ENCODE measurements at regions not wholly inside any gene's neighbourhood (a gene's known extent, or its start where the extent isn't known, plus 50 kb on each side); places are given as distances from the start of the nearest gene placed in this dataset.

DNA sequence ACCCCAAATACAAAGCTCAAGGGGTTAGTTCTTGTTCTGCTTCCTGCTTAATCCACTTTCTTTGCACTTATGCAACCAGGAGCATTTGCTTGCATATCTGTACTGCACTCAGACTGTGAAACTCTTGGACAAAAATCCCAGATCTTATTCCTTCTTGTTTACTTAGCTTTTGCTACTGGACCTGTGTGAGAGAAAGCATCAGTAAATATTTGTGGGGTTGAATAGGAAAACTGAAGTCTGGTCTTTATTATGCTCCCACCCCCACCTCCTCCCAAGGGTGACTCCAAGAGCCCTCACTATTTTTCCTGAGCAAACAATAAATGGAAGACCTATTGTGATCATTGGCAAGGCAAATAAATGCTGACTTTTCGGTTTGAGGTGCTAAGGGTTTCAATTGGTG, 57.1 kb upstream of the VSTM2A start:
- TF ChIP-seq, protein P1, sequence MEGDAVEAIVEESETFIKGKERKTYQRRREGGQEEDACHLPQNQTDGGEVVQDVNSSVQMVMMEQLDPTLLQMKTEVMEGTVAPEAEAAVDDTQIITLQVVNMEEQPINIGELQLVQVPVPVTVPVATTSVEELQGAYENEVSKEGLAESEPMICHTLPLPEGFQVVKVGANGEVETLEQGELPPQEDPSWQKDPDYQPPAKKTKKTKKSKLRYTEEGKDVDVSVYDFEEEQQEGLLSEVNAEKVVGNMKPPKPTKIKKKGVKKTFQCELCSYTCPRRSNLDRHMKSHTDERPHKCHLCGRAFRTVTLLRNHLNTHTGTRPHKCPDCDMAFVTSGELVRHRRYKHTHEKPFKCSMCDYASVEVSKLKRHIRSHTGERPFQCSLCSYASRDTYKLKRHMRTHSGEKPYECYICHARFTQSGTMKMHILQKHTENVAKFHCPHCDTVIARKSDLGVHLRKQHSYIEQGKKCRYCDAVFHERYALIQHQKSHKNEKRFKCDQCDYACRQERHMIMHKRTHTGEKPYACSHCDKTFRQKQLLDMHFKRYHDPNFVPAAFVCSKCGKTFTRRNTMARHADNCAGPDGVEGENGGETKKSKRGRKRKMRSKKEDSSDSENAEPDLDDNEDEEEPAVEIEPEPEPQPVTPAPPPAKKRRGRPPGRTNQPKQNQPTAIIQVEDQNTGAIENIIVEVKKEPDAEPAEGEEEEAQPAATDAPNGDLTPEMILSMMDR (conservative IDR thresholded peaks at IDR 0.05; ENCODE audit: low read length), result no peak
- TF ChIP-seq EZH2phosphoT487 (IDR thresholded peaks at IDR 0.05; ENCODE audit: borderline replicate concordance), result no peak

Measured in Loucy (cell line).